Panc1 (cell line): ENCODE measurements at regions not wholly inside any gene's neighbourhood (a gene's known extent, or its start where the extent isn't known, plus 50 kb on each side); places are given as distances from the start of the nearest gene placed in this dataset.

Source experiments
- ATAC-seq: fragments of 200-7000 bp; cut with Tn5 transposase; 2 replicates; pipeline ENCODE4 v1.9.1; 2020; ENCODE audit warnings: mild to moderate bottlenecking, moderate library complexity
- BruUV-seq: library from RNA; stranded (reverse); fragments of 400-500 nt; replicated peaks from 2 replicates; lab custom pipeline; 2021; lab: Mats Ljungman, UMichigan
- CTCF ChIA-PET: fragments of 300-600 bp; sonication (Branson Sonifier 250); formaldehyde crosslinking; loops from one replicate; lab custom pipeline; 2022; ENCODE audit warnings: antibody characterized with exemption; lab: Charles Lee
- POLR2A ChIA-PET: fragments of 300-600 bp; sonication (Branson Sonifier 250); formaldehyde crosslinking; loops from one replicate; lab custom pipeline; 2022; ENCODE audit warnings: antibody characterized with exemption; lab: Charles Lee
- DNase-seq: peaks from one replicate; pipeline ENCODE4 v3.0.0-alpha.2; 2010; ENCODE audit warnings: low read depth, low spot score
- H3K27ac ChIP-seq: 2 replicates; pipeline ENCODE4 v1.5.1; 2011; ENCODE audit warnings: mild to moderate bottlenecking, low read length, inconsistent platforms
- H3K27me3 ChIP-seq: fragments of 200-500 bp; sonication (Bioruptor generic); 2 replicates; pipeline ENCODE4 v1.6.0; 2014; ENCODE audit warnings: low read length, inconsistent platforms; ENCODE audit not compliant: control insufficient read depth, insufficient read depth
- H3K36me3 ChIP-seq: fragments of 200-500 bp; sonication (Bioruptor generic); 2 replicates; pipeline ENCODE4 v1.5.1; 2014; ENCODE audit warnings: inconsistent platforms, mild to moderate bottlenecking, low read length, moderate library complexity; ENCODE audit not compliant: control insufficient read depth, insufficient read depth
- H3K4me1 ChIP-seq: 2 replicates; pipeline ENCODE4 v1.5.1; 2011; ENCODE audit warnings: inconsistent platforms, mild to moderate bottlenecking, low read length, moderate library complexity; ENCODE audit not compliant: control insufficient read depth, insufficient read depth
- H3K4me3 ChIP-seq, 2 experiments: 2 replicates each; pipeline ENCODE4 v1.5.1; 2011 to 2012; ENCODE audit warnings: low read depth in 2 of 2, low read length in 2 of 2, mild to moderate bottlenecking in 2 of 2, inconsistent platforms in 1 of 2, moderate library complexity in 1 of 2
- H3K9me3 ChIP-seq: fragments of 200-500 bp; sonication (Bioruptor generic); 2 replicates; pipeline ENCODE4 v1.5.1; 2014; ENCODE audit warnings: low read depth, mild to moderate bottlenecking, inconsistent platforms, low read length, moderate library complexity; ENCODE audit not compliant: control insufficient read depth, insufficient read depth
- CTCF ChIP-seq: fragments of 450-650 bp; IDR thresholded peaks from 2 replicates; pipeline ENCODE4 v1.5.1; 2017; ENCODE audit warnings: mild to moderate bottlenecking
- POLR2AphosphoS5 ChIP-seq: IDR thresholded peaks from 2 replicates; pipeline ENCODE4 v1.6.1; 2012; ENCODE audit warnings: mild to moderate bottlenecking, low read depth, low read length, moderate library complexity
- REST ChIP-seq, 2 experiments: IDR thresholded peaks; 2 replicates each; pipeline ENCODE4 v1.6.1; 2011 to 2012; ENCODE audit warnings: low read depth in 2 of 2, control low read depth in 1 of 2, low read length in 1 of 2, mild to moderate bottlenecking in 1 of 2, moderate library complexity in 1 of 2; ENCODE audit not compliant: insufficient read depth in 1 of 2
- SIN3A ChIP-seq: IDR thresholded peaks from 2 replicates; pipeline ENCODE4 v1.6.1; 2012; ENCODE audit warnings: low read depth, mild to moderate bottlenecking, low read length, moderate library complexity, borderline replicate concordance; ENCODE audit not compliant: insufficient read depth
- TCF7L2 ChIP-seq: IDR thresholded peaks from 2 replicates; pipeline ENCODE4 v1.6.1; 2011; ENCODE audit warnings: mild to moderate bottlenecking, low read depth, low read length, inconsistent platforms
- in situ Hi-C: cut with HindIII; loops from 2 replicates; pipeline ENCODE4 v1.10.0; 2016; ENCODE audit warnings: low sequenced_read_pairs, low pct_unique_long_range_greater_than_20kb
- intact Hi-C: fragments of 100-400 bp; cut with micrococcal nuclease; formaldehyde crosslinking; loops from one replicate; pipeline ENCODE4 v1.10.0; 2022; ENCODE audit not compliant: unreplicated experiment

GRCh38 chr13:109370496-109370895, 415.9 kb downstream of the IRS2 start:
- DNase-seq (no peak), ATAC-seq (no peak)
- ChIA-PET CTCF (no interaction called here), POLR2A (no interaction called here)
- intact Hi-C loops = no loop called here
- no peaks in the 10 kb centered on the region for H3K9me3 ChIP-seq
- TF ChIP-seq CTCF = no peak
- TF ChIP-seq SIN3A = no peak
- H3K36me3 ChIP-seq = no peaks in the 10 kb centered on the region
- no peaks in the 10 kb centered on the region for H3K27me3 ChIP-seq
- H3K4me3 ChIP-seq = no peak overlapping the region
- in situ Hi-C loops = no loop called here
- no peaks in the 10 kb centered on the region for H3K4me1 ChIP-seq
- no peak overlapping the region for H3K27ac ChIP-seq
- BruUV-seq = no TSS peak

- CTCF ChIA-PET = no interaction called here
- Histone ChIP-seq H3K4me3 (no peak overlapping the region), H3K9me3 (no peaks in the 10 kb centered on the region), H3K36me3 (no peaks in the 10 kb centered on the region), H3K27me3 (no peaks in the 10 kb centered on the region), H3K27ac (no peak overlapping the region), H3K4me1 (no peaks in the 10 kb centered on the region)
- ATAC-seq (no peak), DNase-seq (no peak)
- POLR2A ChIA-PET = no interaction called here
- intact Hi-C loops = no loop called here
- in situ Hi-C loops = no loop called here
- no TSS peak for BruUV-seq
- no peak for TF ChIP-seq TCF7L2
- TF ChIP-seq CTCF = no peak
- TF ChIP-seq SIN3A = no peak
Measured at GRCh38 chr13:109369353-109370052, 416.9 kb downstream of the IRS2 start.

- no peak overlapping the region for H3K27ac ChIP-seq
- no peak for ATAC-seq
- H3K4me1 ChIP-seq = no peaks in the 10 kb centered on the region
- CTCF ChIA-PET = no interaction called here
- POLR2A ChIA-PET = no interaction called here
- intact Hi-C loops (no loop called here), in situ Hi-C loops (no loop called here)
- H3K9me3 ChIP-seq = no peaks in the 10 kb centered on the region
- TF ChIP-seq CTCF (no peak), TCF7L2 (no peak), SIN3A (no peak), POLR2AphosphoS5 (no peak), REST (IDR thresholded peaks at IDR 0.05; ENCODE audit: insufficient read depth in 1 of 2, low read depth in 2 of 2, low read length in 1 of 2) (no peak)
- H3K36me3 ChIP-seq = no peaks in the 10 kb centered on the region
- no peaks in the 10 kb centered on the region for H3K27me3 ChIP-seq
- no peak overlapping the region for H3K4me3 ChIP-seq
- DNase-seq = no peak
- BruUV-seq = no TSS peak
Measured at GRCh38 chr13:109368230-109368629, 418.2 kb downstream of the IRS2 start.
